ENCODE measurements at regions not wholly inside any gene's neighbourhood (a gene's known extent, or its start where the extent isn't known, plus 50 kb on each side); places are given as distances from the start of the nearest gene placed in this dataset.

DNA sequence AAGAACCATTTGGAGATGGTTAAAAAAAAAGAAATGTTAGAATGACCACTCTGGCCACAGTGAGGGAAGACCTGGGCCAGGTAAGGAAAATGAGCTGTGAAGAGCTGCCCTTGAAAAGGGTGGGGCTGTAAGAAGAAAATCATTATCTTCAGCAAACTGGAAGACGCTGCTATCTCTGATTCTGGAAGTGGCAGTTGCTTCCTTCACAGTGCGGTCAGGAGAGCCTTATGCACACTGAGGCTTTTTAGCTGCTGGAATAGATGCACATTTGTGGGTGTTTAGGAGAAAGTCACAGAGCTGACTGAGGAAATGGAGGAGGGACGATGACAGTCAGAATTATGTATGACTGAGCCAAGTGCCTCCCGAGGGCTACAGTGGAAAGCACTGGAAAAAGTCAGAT, 91.6 kb downstream of the TBX19 start:
- no peak for TF ChIP-seq POLR2A (IDR thresholded peaks at IDR 0.05)
- TF ChIP-seq, protein P1, sequence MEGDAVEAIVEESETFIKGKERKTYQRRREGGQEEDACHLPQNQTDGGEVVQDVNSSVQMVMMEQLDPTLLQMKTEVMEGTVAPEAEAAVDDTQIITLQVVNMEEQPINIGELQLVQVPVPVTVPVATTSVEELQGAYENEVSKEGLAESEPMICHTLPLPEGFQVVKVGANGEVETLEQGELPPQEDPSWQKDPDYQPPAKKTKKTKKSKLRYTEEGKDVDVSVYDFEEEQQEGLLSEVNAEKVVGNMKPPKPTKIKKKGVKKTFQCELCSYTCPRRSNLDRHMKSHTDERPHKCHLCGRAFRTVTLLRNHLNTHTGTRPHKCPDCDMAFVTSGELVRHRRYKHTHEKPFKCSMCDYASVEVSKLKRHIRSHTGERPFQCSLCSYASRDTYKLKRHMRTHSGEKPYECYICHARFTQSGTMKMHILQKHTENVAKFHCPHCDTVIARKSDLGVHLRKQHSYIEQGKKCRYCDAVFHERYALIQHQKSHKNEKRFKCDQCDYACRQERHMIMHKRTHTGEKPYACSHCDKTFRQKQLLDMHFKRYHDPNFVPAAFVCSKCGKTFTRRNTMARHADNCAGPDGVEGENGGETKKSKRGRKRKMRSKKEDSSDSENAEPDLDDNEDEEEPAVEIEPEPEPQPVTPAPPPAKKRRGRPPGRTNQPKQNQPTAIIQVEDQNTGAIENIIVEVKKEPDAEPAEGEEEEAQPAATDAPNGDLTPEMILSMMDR (IDR thresholded peaks at IDR 0.05): no peak

All from adrenal gland (tissue), 5 donors.